ENCODE measurements at regions not wholly inside any gene's neighbourhood (a gene's known extent, or its start where the extent isn't known, plus 50 kb on each side); places are given as distances from the start of the nearest gene placed in this dataset.

GRCh38 chr12:41892302-41892701 lies 252.4 kb downstream of the GXYLT1 start:
- DNase-seq (ENCODE audit: low spot score) (no peak), FAIRE-seq (no peak)

- peak; percentile 13 for FAIRE-seq
- no peak for DNase-seq (ENCODE audit: low spot score)
Measured at GRCh38 chr12:41891226-41891625, 253.4 kb downstream of the GXYLT1 start.

- FAIRE-seq = no peak
Measured at GRCh38 chr12:41888285-41888684, 256.4 kb downstream of the GXYLT1 start.

GRCh38 chr12:41881891-41882805 lies 262.5 kb downstream of the GXYLT1 start:
- no peak for FAIRE-seq
- DNase-seq (ENCODE audit: low spot score) = no peak

More at GRCh38 chr12:41888285-41888684, 256.4 kb downstream of the GXYLT1 start:
- DNase-seq (ENCODE audit: low spot score) = no peak

- no peak for DNase-seq (ENCODE audit: low spot score)
Measured at GRCh38 chr12:41869432-41869831, 275.2 kb downstream of the GXYLT1 start.

GRCh38 chr12:41866878-41867430 lies 277.7 kb downstream of the GXYLT1 start:
- DNase-seq (ENCODE audit: low spot score) (no peak), FAIRE-seq (no peak)

More at GRCh38 chr12:41869432-41869831, 275.2 kb downstream of the GXYLT1 start:
- no peak for FAIRE-seq

- FAIRE-seq (no peak), DNase-seq (ENCODE audit: low spot score) (no peak)
Measured at GRCh38 chr12:41856228-41856627, 288.4 kb downstream of the GXYLT1 start.

GRCh38 chr12:41850046-41850445 lies 294.6 kb downstream of the GXYLT1 start:
- no peak for DNase-seq (ENCODE audit: low spot score)
- FAIRE-seq = no peak

- FAIRE-seq = no peak
- no peak for DNase-seq (ENCODE audit: low spot score)
Measured at GRCh38 chr12:41846718-41847117, 298.0 kb downstream of the GXYLT1 start.

- FAIRE-seq (no peak), DNase-seq (ENCODE audit: low spot score) (no peak)
Measured at GRCh38 chr12:41836416-41836815, 308.3 kb downstream of the GXYLT1 start.

- no peak for DNase-seq (ENCODE audit: low spot score)
- no peak for FAIRE-seq
Measured at GRCh38 chr12:41835556-41835955, 309.1 kb downstream of the GXYLT1 start.

GRCh38 chr12:41819948-41820347 lies 324.7 kb downstream of the GXYLT1 start:
- FAIRE-seq (no peak), DNase-seq (ENCODE audit: low spot score) (no peak)

GRCh38 chr12:41804026-41804425 lies 340.6 kb downstream of the GXYLT1 start:
- no peak for FAIRE-seq
- no peak for DNase-seq (ENCODE audit: low spot score)

GRCh38 chr12:41802803-41803202 lies 341.9 kb downstream of the GXYLT1 start:
- no peak for FAIRE-seq

GRCh38 chr12:41801261-41801660 lies 343.4 kb downstream of the GXYLT1 start:
- FAIRE-seq (no peak), DNase-seq (ENCODE audit: low spot score) (no peak)

More at GRCh38 chr12:41802803-41803202, 341.9 kb downstream of the GXYLT1 start:
- no peak for DNase-seq (ENCODE audit: low spot score)

GRCh38 chr12:41799671-41800070 lies 345.0 kb downstream of the GXYLT1 start:
- FAIRE-seq (peak; percentile 67), DNase-seq (ENCODE audit: low spot score) (no peak)

GRCh38 chr12:41795910-41796309 lies 348.8 kb downstream of the GXYLT1 start:
- FAIRE-seq = no peak
- DNase-seq (ENCODE audit: low spot score) = no peak

- FAIRE-seq (no peak), DNase-seq (ENCODE audit: low spot score) (no peak)
Measured at GRCh38 chr12:41795051-41795600, 349.5 kb downstream of the GXYLT1 start.

GRCh38 chr12:41794336-41794735 lies 350.3 kb downstream of the GXYLT1 start:
- FAIRE-seq = no peak
- no peak for DNase-seq (ENCODE audit: low spot score)

- DNase-seq (ENCODE audit: low spot score) (no peak), FAIRE-seq (no peak)
Measured at GRCh38 chr12:41784957-41785356, 359.7 kb downstream of the GXYLT1 start.

- no peak for DNase-seq (ENCODE audit: low spot score)
- FAIRE-seq = no peak
Measured at GRCh38 chr12:41778934-41779333, 365.7 kb downstream of the GXYLT1 start.

GRCh38 chr12:41777064-41777790 lies 367.4 kb downstream of the GXYLT1 start:
- peak; percentile 25 for DNase-seq (ENCODE audit: low spot score)
- no peak for FAIRE-seq

All from urothelium cell line (cell line).